ENCODE measurements at regions not wholly inside any gene's neighbourhood (a gene's known extent, or its start where the extent isn't known, plus 50 kb on each side); places are given as distances from the start of the nearest gene placed in this dataset.

- DNase-seq (ENCODE audit: low read depth): no peak
Measured at GRCh38 chr9:105064248-105065097, 136.5 kb upstream of the ABCA1 start.

GRCh38 chr9:105065098-105066088 is 137.4 kb upstream of the ABCA1 start:
- no peak for DNase-seq (ENCODE audit: low read depth)

- DNase-seq (ENCODE audit: low read depth): no peak
Measured at GRCh38 chr9:105066275-105066865, 138.4 kb upstream of the ABCA1 start.

GRCh38 chr9:105067895-105068580 is 140.1 kb upstream of the ABCA1 start:
- no peak for DNase-seq (ENCODE audit: low read depth)

GRCh38 chr9:105069285-105069684 is 141.3 kb upstream of the ABCA1 start:
- DNase-seq (ENCODE audit: low read depth): no peak

- DNase-seq (ENCODE audit: low read depth): no peak
Measured at GRCh38 chr9:105069696-105070095, 141.7 kb upstream of the ABCA1 start.

GRCh38 chr9:105070176-105070575 is 142.2 kb upstream of the ABCA1 start:
- no peak for DNase-seq (ENCODE audit: low read depth)

- DNase-seq (ENCODE audit: low read depth): no peak
Measured at GRCh38 chr9:105072476-105072875, 144.5 kb upstream of the ABCA1 start.

GRCh38 chr9:105073147-105073546 is 145.2 kb upstream of the ABCA1 start:
- no peak for DNase-seq (ENCODE audit: low read depth)

- no peak for DNase-seq (ENCODE audit: low read depth)
Measured at GRCh38 chr9:105074491-105074890, 146.5 kb upstream of the ABCA1 start.

GRCh38 chr9:105076729-105077128 is 148.8 kb upstream of the ABCA1 start:
- DNase-seq (ENCODE audit: low read depth): no peak

- no peak for DNase-seq (ENCODE audit: low read depth)
Measured at GRCh38 chr9:105079457-105079856, 151.5 kb upstream of the ABCA1 start.

GRCh38 chr9:105082843-105083242 is 154.9 kb upstream of the ABCA1 start:
- DNase-seq (ENCODE audit: low read depth): no peak

- DNase-seq (ENCODE audit: low read depth): no peak
Measured at GRCh38 chr9:105083256-105083655, 155.3 kb upstream of the ABCA1 start.

GRCh38 chr9:105087910-105088898 is 156.2 kb upstream of the SLC44A1 start:
- DNase-seq (ENCODE audit: low read depth): no peak

GRCh38 chr9:105089874-105090273 is 154.6 kb upstream of the SLC44A1 start:
- DNase-seq (ENCODE audit: low read depth): no peak

GRCh38 chr9:105091004-105091640 is 153.3 kb upstream of the SLC44A1 start:
- DNase-seq (ENCODE audit: low read depth): no peak

- DNase-seq (ENCODE audit: low read depth): no peak
Measured at GRCh38 chr9:105093685-105094084, 150.8 kb upstream of the SLC44A1 start.

GRCh38 chr9:105098370-105098769 is 146.1 kb upstream of the SLC44A1 start:
- DNase-seq (ENCODE audit: low read depth): no peak

- DNase-seq (ENCODE audit: low read depth): no peak
Measured at GRCh38 chr9:105103776-105104175, 140.7 kb upstream of the SLC44A1 start.
